ENCODE measurements at regions not wholly inside any gene's neighbourhood (a gene's known extent, or its start where the extent isn't known, plus 50 kb on each side); places are given as distances from the start of the nearest gene placed in this dataset.
"Not testable (repeated sequence)": the region's sequence is repeated elsewhere in the genome, so short reads cannot be mapped to it uniquely, and the experiment has no call there.

DNA sequence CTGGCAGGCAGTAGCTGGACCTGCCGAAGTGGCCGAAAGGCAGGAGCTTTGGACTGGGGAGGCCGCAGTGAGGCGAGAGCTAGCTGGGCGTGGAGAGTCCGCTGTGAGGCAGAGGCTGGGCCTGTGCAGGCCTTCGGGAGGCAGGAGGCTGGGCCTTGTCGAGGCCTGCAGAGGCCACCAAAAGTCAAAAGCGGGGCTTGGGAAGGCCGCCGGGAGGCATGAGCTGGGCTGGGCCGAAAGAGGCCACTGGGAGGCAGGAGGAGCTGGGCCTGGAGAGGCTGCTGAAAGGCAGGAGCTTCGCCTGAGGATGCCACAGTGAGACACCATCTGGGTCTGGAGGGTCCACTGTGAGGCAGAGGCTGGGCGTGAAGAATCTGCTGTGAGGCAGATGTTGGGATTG, 105.8 kb upstream of the TP53BP2 start:
- DNase-seq = not testable (repeated sequence)

DNA sequence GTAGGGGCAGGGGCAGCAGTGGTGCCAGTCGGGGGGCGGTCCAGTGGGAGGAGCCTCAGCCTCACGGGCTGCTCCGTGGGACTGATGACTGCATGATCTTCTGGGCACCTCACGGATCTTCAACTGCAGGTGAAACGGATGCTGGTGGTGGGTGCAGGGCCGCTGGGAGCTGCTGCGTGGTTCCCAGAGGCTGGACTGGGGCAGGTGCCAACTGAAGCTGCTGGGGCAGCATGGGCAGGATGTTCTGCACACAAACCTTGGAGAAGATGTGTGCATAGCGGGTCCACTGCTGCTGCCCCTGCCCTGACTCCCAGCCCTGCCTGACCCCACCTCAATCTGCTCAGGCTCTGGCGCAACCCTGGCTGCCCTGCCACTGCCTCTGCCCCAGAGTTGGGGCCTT, 104.2 kb upstream of the TP53BP2 start:
- DNase-seq = not testable (repeated sequence)

DNA sequence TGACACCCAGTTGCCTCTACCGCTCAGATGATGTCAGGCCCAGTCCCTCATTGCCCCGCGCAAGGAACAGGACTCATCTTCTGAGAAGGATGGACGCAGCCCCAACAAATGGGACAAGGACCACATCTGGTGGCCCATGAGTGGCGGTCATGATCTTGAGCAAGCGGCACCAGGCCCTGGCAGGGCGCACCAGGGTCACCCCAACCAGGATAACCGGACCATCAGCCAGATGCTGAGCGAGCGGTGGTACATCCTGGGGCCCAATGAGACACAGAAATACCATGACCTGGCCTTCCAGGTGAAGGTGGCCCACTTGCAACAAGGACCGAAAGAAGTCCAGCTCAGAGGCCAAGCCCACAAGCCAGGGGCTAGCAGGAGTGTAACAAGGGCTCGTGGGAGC, 102.3 kb upstream of the TP53BP2 start:
- not testable (repeated sequence) for DNase-seq

DNA sequence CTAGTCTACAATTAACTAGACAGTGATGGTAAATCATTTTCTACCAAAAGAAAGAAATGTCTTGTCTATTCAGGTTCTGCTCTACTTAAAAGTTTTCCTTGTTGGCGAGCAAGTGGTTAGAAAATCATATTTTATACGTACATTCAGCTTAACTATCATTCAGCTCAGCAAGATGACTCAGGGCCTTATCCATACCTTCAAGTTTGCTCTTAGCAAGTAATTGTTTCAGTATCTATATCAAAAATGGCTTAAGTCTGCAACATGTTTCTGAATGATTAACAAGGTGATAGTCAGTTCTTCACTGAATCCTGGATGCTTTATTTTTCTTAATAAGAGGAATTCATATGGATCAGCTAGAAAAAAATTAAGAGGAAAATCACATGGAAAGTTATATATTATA, 90.8 kb upstream of the TP53BP2 start:
- DNase-seq = not testable (repeated sequence)

DNA sequence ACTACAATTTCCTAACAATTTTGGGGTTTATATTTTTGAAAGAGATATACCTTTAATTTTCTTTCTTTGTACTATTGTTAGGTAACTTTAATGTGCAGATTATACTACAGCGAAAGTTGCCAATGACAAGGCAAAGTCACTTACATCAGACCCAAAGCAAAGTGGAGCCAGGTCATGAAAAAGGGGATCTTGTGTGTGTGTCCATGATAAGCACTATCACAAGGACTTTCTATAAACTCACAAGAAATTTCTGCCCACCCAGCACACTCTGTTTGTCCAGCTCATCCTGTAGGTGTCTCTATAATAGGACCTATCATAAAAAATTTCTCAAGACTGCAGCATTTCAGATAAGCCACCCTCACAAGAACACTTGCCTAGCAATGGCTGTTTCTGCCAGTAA, 85.7 kb upstream of the TP53BP2 start:
- DNase-seq = not testable (repeated sequence)

DNA sequence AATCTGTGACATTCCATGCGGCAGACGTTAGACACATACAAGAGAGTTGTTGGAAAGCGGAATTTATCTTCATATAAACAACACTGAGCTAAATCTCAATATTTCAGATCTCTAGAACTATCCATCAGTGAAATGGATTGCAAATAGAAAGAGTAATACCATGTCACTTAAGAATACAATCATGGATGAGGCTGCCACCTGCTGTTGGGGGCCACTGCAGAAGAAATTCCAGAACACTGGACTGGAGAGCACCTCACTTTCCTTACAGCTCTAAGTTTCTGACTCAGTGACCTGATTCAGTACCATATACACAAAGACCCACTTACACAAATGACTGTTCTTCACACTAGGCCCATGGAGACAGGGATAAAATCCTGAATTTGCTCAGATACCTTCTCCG, 75.1 kb upstream of the TP53BP2 start:
- not testable (repeated sequence) for DNase-seq

DNA sequence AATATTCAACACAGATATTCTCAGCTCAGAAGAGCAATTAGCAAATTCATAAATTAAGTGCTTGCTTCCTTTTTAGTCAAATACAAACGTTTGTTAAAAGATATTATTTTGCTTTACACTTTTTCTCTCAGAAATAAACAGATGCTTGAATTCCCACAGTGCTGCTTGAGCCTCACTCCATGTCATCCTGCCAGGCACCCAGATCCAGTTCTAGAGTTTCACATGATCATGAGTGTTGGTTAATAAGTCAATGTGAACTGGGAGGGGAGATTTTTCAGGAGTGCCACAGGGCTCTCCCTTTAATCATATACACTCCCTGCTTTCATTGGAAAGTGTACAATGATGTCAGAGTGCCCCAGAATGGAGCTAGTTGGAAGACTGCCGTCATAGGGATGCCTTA, 69.7 kb upstream of the TP53BP2 start:
- DNase-seq = not testable (repeated sequence)

DNA sequence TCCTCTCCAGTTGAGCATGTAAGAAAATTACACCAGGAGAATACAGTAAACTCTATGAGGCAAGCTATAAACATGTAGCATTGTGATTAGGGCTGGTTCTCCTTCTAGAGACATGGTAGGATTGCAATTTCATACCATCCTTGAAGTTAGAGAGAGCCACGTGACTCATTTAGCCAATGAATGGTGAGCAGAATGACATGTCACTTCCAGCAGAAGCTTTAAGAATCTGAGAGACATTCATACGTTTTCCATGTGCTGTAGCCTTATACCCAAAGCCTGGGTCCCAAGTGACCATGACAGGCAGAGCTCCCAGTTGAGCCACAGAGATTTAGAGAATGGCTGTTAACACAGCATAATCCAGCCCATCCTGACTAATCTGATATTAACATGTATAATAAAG, 68.0 kb upstream of the TP53BP2 start:
- DNase-seq = not testable (repeated sequence)

DNA sequence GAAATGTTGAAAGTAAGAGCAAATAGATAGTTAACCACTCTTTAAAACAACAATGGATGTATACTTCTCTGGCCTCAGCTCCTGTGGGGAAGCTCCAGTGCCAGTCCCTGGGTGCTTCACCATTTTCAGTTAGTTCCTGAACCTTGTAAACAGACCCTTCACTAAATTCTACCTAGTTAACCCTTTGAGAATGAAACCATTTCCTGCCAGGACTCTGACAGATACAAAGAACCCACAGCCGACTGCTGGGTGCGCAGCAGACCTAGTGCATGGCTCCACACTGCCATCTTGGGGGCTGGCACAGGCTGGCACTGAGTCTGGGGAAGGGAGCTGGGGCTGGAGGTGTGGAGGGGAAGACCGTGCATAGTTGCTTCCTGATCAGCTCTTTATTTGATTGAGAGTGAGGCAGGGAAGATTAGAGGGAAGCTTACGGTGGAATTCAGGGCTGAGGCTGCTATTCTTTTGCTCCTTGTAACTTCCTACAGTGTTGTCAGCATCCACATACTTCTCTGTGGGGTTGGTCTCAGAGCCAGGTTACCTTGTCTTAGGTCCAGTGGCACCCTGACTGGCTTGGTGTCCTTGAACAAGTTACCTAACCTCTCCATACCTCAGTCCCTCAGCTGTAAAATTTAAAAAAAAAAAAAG, 62.3 kb upstream of the TP53BP2 start:
- not testable (repeated sequence) for DNase-seq

DNA sequence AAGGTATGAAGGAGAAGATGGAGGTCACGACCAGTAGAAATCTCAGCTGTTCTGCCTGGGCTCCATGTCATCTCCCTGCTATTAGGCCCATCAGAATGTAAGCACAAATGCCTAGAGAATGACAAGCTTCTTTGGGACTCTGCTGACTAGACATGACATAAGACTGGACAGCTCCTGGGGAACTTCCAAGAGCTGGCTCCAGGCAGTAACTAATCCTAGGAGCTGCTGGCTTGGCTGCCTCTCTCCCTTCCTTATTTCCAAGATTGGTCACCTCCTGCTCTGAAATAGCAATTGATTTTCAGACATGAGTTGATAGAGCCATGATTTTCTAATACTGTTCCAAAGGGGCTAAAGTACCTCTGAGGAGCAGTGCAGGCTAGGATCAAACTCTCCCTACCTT, 57.5 kb upstream of the TP53BP2 start:
- DNase-seq = not testable (repeated sequence)

DNA sequence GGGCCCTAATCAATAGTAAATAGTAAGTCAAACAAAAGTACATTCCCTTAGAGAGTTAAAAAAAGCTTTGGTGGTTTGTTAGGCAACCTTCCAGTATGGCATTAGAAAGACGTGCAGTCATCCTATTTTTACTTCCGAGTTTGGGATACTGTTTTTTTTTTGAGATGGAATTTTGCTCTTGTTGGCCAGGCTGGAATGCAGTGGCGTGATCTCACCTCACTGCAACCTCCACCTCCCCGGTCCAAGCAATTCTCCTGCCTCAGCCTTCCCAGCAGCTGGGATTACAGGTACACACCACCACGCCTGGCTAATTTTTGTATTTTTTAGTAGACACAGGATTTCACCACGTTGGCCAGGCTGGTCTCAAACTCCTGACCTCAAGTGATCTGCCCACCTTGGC, 54.0 kb upstream of the TP53BP2 start:
- not testable (repeated sequence) for DNase-seq

DNA sequence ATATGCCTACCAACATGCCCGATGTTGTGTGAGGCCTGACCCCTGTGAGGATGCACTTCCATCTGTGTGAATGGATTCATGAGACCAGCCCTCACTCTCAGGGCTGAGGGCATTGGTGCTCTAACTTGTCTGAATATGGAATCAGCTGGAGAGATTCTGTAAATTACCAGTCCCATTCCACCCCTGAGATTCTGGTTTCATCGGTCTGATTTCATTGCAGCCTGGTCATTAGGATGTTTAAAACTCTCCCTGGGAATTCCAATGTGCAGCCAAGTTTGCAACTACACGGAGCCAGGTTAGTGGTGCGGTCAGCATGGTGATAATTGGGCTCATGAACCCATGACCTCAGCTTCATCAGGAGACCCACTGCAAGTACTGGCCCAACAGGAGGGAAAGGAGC, 51.4 kb upstream of the TP53BP2 start:
- not testable (repeated sequence) for DNase-seq

DNA sequence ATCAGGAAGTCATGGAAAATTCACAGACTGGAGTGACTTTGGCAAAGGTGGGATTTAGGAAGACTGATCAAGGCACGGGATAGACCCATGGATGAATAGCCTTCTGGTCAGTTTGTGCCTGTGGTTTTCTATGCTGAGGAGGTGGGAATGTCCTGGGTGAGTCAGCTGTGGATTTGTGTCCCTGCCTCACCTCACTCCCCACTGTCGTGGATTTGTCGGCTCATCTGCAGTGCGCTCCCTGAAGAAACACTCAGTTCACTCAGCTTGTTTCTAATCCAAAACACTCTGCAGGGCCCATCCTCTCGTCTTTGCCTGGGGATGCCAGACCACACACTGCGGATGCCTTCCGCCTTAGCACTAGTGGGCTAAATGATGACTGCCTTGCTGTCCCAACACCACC, 50.2 kb upstream of the TP53BP2 start:
- not testable (repeated sequence) for DNase-seq

Measured in NCI-H1694 treated with DMSO at 0.1 percent for 48 hours (cell line).